Sciatic nerve (tissue), 2 donors: ENCODE measurements at regions not wholly inside any gene's neighbourhood (a gene's known extent, or its start where the extent isn't known, plus 50 kb on each side); places are given as distances from the start of the nearest gene placed in this dataset.
"Not testable (repeated sequence)": the region's sequence is repeated elsewhere in the genome, so short reads cannot be mapped to it uniquely, and the experiment has no call there.

Experiments used
- ATAC-seq: fragments of 200-7000 bp; cut with Tn5 transposase; one replicate; pipeline ENCODE4 v1.9.1; 2020; ENCODE audit warnings: mild to moderate bottlenecking, moderate library complexity
- DNase-seq: peaks from one replicate; pipeline ENCODE4 v3.0.0-alpha.2; 2020; ENCODE audit warnings: low spot score
- intact Hi-C: fragments of 100-400 bp; cut with DNase I; formaldehyde crosslinking; loops from one replicate; pipeline ENCODE4 v1.14.2; 2022
- donor health status: DM: no; HTN: no; CAD: no.
- donor health status: DM: no; HTN: no; CAD: no.

DNA sequence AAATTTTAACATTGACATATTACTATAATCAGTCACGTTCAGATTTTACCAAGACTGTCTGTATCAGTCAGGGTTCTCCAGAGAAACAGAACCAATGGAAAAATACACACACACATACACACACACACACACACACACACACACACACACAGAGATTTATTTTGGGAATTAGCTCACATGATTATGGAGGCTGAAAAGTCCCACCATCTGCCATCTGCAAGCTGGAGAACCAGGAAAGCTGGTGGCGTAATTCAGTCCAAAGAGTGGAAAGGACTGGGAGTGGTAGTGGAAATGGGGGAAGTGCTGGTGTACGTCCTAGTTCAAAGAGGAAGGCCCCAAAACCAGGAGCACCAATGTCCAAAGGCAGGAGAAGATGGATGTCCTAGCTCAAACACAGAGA lies 166.4 kb downstream of the AKAIN1 start:
- DNase-seq, result no peak
- ATAC-seq, result no peak
- intact Hi-C loops, result no loop called here

DNA sequence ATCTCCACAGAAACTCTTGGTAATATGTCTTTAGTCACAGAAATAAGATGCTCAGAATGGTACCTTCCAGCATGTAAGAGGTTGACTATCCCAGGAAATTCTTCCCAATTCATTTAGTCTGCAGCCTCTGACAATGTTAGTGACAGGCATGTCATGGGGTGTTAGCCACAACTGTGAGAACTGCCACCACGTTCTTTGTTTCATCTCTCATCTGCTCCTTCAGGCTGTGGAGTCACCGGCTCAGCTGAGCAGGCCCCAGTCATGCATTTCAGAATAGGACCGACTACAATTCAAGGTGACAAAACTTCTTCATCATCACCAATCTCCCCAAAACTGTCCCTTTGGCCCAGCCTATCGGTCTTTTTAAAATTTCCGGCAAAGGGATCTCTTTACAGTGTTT lies 167.5 kb downstream of the AKAIN1 start:
- no peak for ATAC-seq
- intact Hi-C loops, result no loop called here
- no peak for DNase-seq

DNA sequence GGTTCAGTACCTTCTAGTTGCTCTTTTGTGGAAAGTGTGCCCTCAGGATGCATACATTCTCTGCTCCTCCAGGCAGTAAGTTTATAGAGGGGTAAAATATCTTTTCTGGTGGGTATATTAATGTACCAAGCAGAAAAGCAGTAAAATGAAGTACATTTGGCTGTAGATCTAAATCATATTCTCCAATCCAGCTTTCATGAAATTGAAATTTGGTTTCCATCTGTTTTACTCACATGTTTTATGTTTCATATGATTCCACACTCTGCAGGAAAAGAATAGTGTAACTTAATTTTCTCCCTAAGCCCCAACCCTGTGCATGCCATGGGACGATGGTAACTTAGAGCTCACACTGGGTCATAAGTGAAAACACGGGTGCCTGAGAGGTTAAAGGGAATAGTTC lies 172.3 kb downstream of the AKAIN1 start:
- DNase-seq, result no peak
- no peak for ATAC-seq
- intact Hi-C loops, result no loop called here

DNA sequence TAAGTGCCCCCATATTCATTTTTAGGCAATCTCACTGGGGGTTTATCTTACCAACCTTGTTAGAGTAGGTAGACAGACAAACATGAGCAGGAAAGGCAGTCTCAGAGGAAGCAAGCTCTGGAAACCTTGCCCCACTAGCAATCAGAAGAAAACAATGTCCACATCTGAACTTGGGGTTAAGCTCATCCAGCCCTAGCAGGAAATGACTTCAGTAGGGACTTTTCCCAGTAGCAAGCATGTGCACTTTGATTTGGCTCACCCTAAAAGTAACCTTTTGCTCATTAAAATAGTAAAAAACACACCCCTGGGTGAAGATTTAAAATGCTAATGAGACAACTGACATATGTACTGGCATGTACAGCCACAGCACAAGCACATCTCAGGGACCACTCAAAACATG lies 175.5 kb downstream of the AKAIN1 start:
- ATAC-seq (no peak), DNase-seq (no peak)
- intact Hi-C loops, result loop anchor here (2.0 kb wide), 1 partner anchor 69 kb away; no protein-coding TSS in a partner anchor

DNA sequence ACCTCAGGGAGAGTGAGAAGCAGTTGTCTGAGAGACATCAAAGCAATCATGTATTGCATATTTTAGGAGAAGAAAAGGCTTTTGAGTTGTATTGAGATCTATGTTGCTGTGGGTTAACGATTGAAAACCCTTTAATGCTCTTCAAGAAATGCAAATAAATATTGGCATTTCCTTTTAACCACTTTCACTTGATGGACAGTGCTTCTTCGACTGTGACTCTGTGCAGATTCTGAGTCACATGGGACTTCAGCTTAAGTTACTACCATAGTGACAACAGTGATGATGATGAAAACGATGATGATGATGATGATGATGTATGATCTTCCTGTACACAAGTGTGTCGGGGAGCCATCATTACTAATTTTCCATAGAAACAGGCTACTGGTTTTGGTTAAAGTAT lies 181.8 kb downstream of the AKAIN1 start:
- no peak for ATAC-seq
- no peak for DNase-seq
- intact Hi-C loops, result no loop called here

DNA sequence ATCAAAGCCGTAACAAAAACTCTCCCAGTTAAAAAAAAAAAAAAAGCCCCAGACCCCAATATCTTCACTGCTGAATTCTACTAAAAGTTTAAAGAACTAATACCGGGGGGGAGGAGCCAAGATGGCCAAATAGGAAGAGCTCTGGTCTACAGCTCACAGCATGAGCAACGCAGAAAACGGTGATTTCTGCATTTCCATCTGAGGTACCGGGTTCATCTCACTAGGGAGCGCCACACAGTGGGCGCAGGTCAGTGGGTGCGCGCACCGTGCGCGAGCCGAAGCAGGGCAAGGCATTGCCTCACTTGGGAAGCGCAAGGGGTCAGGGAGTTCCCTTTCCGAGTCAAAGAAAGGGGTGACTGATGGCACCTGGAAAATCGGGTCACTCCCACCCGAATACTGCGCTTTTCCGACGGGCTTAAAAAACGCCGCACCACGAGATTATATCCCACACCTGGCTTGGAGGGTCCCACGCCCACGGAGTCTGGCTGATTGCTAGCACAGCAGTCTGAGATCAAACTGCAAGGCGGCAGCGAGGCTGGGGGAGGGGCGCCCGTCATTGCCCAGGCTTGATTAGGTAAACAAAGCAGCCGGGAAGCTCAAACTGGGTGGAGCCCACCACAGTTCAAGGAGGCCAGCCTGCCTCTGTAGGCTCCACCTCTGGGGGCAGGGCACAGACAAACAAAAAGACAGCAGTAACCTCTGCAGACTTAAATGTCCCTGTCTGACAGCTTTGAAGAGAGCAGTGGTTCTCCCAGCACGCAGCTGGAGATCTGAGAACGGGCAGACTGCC lies 192.8 kb downstream of the AKAIN1 start:
- ATAC-seq, DNase-seq, intact Hi-C loops: not testable (repeated sequence)

DNA sequence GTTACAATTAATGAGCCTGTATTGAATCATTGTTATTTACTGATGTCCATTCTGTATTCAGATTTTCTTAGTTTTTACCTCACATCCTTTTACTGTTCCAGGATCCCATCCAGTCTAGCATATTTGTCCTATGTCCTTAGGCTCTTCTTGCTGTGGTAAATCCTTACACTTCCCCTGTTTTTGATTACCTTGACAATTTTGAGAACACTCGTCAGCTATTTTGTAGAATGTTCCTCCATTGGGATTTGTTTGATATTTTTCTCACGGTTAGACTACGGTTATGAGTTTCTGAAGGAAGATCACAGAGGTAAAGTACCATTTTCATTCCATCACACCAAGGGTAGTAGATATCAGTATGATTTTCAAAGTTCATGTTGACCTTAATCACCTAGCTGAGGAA lies 202.3 kb downstream of the AKAIN1 start:
- DNase-seq (no peak), ATAC-seq (no peak)
- intact Hi-C loops, result no loop called here

DNA sequence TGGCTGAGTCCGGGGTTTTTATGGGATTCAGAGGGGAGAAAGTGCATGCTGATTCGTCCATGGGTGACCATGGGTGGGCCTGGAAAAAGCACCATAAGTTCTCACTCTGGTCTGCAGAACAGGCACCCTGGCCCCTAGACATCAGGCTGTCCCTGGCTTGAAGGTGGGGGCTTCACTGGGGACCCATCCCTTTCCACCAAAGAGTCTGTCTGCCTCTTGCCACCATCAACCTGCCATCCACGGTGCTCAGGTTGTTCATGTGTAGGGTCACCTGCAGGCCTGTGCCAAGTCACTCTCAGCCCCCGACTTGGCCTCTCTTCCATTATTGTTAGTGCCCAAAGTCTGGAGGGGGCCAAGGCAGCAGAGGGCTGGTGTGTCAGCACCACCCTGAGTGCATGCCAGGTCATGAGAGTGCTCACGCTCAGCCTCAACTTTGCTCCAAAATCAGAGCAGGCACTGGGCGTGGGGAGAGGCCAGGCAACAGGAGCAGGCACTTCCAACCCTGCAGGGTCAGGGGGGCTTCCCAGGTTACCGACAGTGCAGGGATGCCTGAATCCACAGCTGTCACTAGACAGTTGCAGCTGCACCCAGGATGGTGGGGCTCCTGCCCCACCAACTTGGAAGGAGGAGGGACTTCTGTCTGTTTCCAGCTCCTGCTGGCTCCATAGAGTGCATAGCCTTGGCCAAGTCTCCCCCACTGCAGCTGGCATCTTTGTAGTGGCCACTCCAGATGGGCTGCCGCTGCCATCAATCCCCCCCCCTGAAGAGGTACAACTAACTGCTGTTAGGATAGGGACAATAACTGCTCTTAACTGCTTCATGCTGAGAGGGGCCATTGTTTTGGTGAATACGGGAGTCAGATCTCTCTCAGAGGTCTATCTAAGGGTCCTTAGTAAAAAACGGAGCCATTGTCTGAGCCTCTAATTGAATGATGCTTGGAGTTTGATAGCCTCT lies 209.3 kb downstream of the AKAIN1 start:
- ATAC-seq, result peak; percentile 17
- no peak for DNase-seq
- intact Hi-C loops, result no loop called here

DNA sequence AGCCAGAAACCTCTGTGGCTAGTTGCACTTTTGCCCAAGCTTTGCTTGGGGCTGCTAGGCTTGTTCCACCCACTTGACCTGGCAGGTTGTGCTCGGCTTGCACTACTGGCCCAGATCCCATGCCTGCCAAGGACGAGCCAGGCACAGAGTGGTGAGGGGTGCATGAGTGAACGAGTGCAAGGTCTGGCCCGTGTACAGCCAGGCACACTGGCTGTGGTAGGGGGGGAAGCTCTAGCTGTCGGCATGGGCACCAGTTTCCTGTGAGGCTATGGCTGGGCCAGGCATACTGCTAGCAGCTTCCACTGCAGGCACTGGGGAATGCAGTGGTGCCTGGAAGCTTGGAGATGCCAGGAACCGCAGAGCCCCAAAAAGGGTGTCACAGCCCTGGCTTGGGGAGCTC lies 210.4 kb downstream of the AKAIN1 start:
- ATAC-seq, result peak; percentile 36
- intact Hi-C loops, result no loop called here

DNA sequence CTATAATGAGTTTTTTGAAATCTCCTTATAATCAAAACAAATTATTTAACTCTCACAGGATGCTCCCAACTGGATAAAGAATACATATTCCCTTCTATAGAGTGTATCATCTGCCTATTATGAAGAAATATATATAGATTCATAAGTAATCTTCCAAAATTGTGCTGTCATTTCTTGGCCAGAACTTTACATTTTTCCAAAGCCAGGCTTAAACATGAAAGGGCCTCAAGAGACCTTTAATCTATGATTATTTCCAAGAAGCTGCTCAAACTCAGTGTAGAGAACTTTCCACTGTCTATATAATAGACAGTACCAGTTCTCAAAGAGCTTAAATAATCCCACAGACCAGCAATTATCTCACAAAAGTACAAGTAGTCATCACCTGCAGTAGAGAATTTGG lies 211.0 kb downstream of the AKAIN1 start:
- intact Hi-C loops, result no loop called here
- DNase-seq (no peak), ATAC-seq (no peak)

More for the DNA sequence above, 210.4 kb downstream of the AKAIN1 start:
- DNase-seq, result no peak

DNA sequence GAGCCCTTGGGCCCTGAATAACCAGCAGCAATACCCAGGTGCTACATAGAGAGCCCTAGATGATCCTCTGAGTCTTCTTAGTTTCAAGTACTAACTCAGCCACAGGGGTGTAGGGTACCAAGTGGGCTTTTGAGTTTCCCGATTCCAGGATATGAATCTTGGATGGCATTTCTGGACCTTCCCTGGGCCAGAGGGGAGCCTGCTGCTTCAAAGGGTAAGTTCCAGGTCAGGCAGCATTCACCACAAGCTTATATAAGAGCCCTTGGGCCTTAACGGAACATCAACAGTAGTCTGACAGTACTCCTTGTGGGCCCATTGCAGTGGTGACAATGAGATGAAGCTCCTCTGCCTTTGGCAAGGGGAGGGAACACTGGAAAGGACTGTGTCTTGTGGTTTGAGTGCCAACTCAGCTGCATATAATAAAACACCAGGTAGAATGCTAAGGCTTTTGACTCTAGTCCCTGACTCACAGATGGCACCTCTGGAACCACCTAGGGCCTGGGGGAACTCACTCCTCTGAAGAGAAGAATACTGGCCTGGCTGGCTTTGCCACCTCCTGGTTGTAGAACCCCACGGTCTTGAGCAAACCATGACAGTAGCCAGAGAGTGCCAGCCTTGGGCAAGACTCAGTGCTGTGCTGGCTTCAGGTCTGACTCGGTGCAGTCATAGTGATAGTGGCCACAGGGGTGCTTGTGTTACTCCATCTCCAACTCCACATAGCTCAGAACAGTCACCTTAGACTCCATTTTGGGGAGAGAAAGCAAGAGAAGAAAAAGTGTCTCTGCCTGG lies 235.7 kb downstream of the AKAIN1 start:
- intact Hi-C loops, result no loop called here
- no peak for DNase-seq
- ATAC-seq, result no peak

DNA sequence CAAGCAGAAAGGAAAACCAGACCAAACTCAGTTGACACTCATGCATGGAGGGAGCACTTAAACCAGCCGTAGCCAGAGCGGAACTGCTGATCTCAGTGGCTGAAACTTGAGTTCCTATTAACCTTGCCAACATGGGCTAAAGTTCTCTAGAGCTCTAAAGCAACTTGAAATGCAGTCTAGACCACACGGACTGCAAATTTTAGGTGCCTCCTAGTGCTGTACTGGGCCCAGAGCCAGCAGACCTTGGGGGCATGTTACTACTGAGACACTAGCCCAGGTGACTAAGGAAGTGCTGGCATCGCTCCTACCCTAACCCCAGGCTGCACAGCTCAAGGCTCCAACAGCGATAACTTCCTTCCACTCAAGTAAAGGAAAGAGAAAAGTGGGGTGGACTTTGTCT lies 236.5 kb downstream of the AKAIN1 start:
- no peak for ATAC-seq
- intact Hi-C loops, result no loop called here
- no peak for DNase-seq

DNA sequence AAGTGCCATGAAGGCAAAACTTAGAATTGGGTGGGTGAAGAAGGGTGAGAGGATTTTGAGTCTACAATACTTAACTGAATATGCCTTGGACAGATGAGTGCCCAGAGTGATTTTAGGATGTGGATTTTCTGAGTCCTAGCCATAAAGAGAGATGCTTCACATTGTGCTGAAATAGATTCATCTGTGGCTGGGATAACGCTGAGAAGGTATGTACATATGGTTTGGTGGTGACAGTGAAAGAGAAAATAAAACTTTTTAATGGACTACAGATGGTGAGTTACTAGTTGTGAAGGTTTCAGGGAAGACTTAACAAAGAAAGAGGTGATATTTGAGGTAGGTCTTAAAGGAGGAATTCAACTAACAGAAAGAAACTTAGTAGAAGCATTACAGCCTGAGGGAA lies 265.8 kb downstream of the AKAIN1 start:
- ATAC-seq (no peak), DNase-seq (no peak)
- intact Hi-C loops, result loop anchor here (1.0 kb wide), 1 partner anchor 38 kb away; no protein-coding TSS in a partner anchor

DNA sequence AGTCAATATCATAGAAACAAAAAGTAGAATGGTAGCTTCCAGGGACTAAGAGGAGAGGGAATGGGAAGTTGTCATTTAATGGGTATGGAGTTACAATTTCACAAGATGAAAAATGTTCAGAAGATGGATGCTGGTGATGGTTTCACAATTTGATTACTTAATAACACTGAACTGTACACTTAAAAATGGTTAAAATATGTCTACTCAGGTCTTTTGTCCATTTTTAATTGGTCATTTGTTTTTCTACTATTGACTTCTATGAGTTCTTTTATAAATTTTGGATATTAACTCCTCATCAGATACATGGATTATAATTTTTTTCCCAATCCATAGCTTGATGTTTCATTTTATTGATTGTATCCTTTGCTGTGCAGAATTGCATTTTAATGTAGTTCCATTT lies 275.5 kb downstream of the AKAIN1 start:
- ATAC-seq (no peak), DNase-seq (no peak)
- intact Hi-C loops, result no loop called here

DNA sequence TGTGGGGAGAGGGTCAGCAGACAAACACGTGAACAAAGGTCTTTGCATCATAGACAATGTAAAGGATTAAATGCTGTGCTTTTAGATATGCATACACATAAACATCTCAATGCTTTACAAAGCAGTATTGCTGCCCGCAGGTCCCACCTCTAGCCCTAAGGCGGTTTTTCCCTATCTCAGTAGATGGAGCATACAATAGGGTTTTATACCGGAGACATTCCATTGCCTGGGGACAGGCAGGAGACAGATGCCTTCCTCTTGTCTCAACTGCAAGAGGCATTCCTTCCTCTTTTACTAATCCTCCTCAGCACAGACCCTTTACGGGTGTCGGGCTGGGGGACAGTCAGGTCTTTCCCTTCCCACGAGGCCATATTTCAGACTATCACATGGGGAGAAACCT lies 279.5 kb downstream of the AKAIN1 start:
- intact Hi-C loops, DNase-seq, ATAC-seq: not testable (repeated sequence)

DNA sequence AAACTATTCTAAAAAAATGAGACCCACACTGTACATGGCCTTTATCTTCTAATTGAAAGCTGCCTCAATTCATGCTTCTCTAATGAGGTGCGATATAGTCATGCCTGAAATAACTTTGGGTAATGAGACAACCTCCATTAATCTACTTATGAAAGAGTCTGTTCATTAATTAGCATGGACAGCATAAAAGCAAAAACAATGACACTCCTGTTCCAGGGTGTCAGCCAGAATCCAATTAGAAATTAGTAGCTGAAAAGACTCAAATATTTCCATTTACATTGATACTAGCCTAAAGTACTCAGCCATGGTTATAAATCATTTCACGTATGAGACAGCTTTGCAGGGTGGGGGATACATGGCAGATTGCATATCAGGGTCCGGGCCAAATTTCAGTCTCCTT lies 288.7 kb downstream of the AKAIN1 start:
- no peak for ATAC-seq
- intact Hi-C loops, result no loop called here
- DNase-seq, result no peak

DNA sequence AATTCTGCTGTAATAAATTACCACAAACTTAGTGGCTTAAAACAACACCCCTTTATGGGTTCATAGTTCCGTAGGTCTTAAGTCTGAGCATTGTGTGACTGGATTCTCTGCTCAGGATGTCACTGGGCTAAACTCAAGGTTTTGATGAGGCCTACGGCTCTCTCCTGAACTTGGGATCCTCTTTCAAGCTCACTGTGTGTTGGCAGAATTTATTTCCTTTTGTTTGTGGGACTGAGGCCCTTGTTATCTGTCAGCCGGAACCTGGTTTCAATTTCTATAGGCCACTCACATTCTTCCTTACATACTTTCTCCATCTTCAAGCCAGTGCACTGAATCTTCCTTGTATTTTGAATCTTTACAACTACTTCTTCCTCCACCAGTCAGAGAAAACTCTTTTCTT lies 290.2 kb downstream of the AKAIN1 start:
- DNase-seq (no peak), ATAC-seq (no peak)
- intact Hi-C loops, result no loop called here

DNA sequence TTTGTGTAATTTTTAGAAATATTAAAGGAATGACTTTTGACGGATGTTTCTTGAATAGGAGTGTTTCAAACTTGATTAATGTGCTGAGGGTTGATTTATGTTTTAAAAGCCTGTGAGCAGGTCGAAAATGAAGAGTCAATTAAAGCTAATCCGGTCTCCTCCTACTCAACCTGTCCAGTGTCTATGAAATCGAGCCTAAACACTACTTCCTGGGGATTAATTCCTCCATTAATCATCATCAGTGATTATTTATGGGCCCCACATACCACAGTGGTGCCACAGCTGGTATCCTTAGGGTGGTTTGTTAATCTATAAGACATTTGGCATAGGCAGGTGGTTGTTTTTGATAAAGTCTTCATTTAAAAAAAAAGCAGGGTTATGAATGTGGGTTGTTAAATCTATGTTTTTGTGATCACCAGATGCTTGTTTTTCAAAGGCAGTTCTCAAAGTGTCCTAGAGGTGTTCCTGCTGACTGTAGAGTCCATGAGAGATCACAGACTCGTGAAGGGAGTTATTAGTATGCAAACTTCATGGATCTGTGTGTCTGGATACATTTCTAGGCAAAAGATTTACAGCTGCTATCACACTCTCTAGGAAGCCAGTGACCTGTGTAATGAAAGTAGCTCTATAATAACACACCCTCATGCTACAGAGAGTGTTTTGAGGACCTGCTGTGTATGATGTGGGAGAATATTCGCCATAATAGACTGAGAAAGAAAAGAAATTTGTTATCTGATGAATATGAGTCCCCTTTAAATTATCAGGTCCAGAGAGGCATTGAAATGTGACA lies 308.6 kb downstream of the AKAIN1 start:
- intact Hi-C loops, result no loop called here
- no peak for DNase-seq
- no peak for ATAC-seq

DNA sequence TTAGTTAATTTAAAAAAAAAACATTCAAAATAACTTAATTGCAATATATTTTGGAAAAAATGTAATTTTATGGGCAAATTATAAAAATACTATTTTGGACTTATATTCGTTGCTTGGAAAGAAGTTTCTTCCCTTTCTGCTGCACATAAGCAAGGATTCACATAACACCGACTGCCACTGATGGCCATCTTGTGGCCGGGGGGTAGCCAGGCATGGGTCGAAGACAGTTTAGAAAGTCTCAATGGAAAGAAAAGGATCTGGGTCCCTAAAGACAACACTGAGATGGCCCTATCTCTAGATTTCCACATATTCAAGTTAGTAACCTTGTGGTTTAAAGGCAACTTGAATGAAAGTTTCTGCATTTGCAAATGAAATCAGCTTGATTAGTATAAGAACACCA lies 318.6 kb downstream of the AKAIN1 start:
- intact Hi-C loops, result no loop called here
- no peak for ATAC-seq
- DNase-seq, result no peak
